H1 (cell line): ENCODE measurements at regions not wholly inside any gene's neighbourhood (a gene's known extent, or its start where the extent isn't known, plus 50 kb on each side); places are given as distances from the start of the nearest gene placed in this dataset.

Source experiments
- CTCF ChIA-PET: fragments of 300-600 bp; sonication (Branson Sonifier 250); formaldehyde crosslinking; loops from one replicate; lab custom pipeline; 2021; ENCODE audit not compliant: partially characterized antibody; lab: Charles Lee
- POLR2A ChIA-PET: fragments of 300-600 bp; sonication (Branson Sonifier 250); formaldehyde crosslinking; loops from one replicate; lab custom pipeline; 2021; ENCODE audit warnings: inconsistent platforms; ENCODE audit not compliant: partially characterized antibody; lab: Charles Lee
- DNase-seq, 2 experiments: peaks; one replicate each; pipeline versions ENCODE4 v3.0.0 to v3.0.0-alpha.2; 2010 to 2022; ENCODE audit warnings: low spot score in 2 of 2, low read depth in 1 of 2, mixed read lengths in 1 of 2
- FAIRE-seq: peaks from 2 replicates; lab custom pipeline; 2011; peaks lifted over from hg19 to GRCh38; lab: Jason Lieb, UNC
- H2AFZ ChIP-seq: 2 replicates; pipeline ENCODE4 v1.8.1; 2012; ENCODE audit warnings: low read length, inconsistent platforms
- H2AK5ac ChIP-seq: 2 replicates; pipeline ENCODE4 v1.6.1; 2013; ENCODE audit warnings: low read depth, low read length
- H2BK120ac ChIP-seq: replicated peaks from 2 replicates; pipeline ENCODE3; 2013; ENCODE audit warnings: low read depth, low read length, inconsistent platforms
- H2BK12ac ChIP-seq: 2 replicates; pipeline ENCODE4 v1.6.1; 2013; ENCODE audit warnings: low read depth, low read length
- H2BK15ac ChIP-seq: 2 replicates; pipeline ENCODE4 v1.6.1; 2013; ENCODE audit warnings: low read length
- H2BK20ac ChIP-seq: 2 replicates; pipeline ENCODE4 v1.6.1; 2013; ENCODE audit warnings: low read length
- H2BK5ac ChIP-seq: 2 replicates; pipeline ENCODE4 v1.6.1; 2013; ENCODE audit warnings: low read depth, low read length
- H3K14ac ChIP-seq: 2 replicates; pipeline ENCODE4 v1.6.1; 2013; ENCODE audit warnings: inconsistent platforms; ENCODE audit not compliant: insufficient read length
- H3K18ac ChIP-seq: 2 replicates; pipeline ENCODE4 v1.6.1; 2013; ENCODE audit warnings: low read length; ENCODE audit errors: extremely low read depth
- H3K23ac ChIP-seq: 2 replicates; pipeline ENCODE4 v1.6.1; 2013; ENCODE audit warnings: inconsistent platforms; ENCODE audit not compliant: insufficient read length
- H3K23me2 ChIP-seq: 2 replicates; pipeline ENCODE4 v1.6.1; 2013; ENCODE audit warnings: low read depth, low read length
- H3K27ac ChIP-seq: 2 replicates; pipeline ENCODE4 v1.6.1; 2011; ENCODE audit warnings: low read depth, low read length, inconsistent platforms
- H3K27me3 ChIP-seq, 4 experiments: replicated peaks in 1 of 4; 1 replicate in 1 of 4; 2 replicates in 3 of 4; pipeline versions ENCODE4 v1.6.1 to v1.8.1; 2011 to 2013; ENCODE audit warnings: low read length in 3 of 4, mild to moderate bottlenecking in 3 of 4, inconsistent platforms in 2 of 4, mixed read lengths in 2 of 4, moderate library complexity in 1 of 4; ENCODE audit not compliant: control insufficient read depth in 3 of 4, insufficient read depth in 3 of 4; ENCODE audit errors: extremely low read depth in 1 of 4
- H3K36me3 ChIP-seq, 4 experiments: 2 replicates each; pipeline versions ENCODE4 v1.6.1 to v1.8.1; 2011 to 2013; ENCODE audit warnings: mild to moderate bottlenecking in 4 of 4, low read length in 3 of 4, moderate library complexity in 2 of 4, control low read depth in 1 of 4, inconsistent platforms in 1 of 4; ENCODE audit not compliant: insufficient read depth in 4 of 4, control insufficient read depth in 2 of 4
- H3K4ac ChIP-seq: replicated peaks from 2 replicates; pipeline ENCODE3; 2013; ENCODE audit warnings: low read length, low read depth, mixed read lengths, inconsistent platforms; ENCODE audit not compliant: insufficient read length
- H3K4me1 ChIP-seq, 4 experiments: replicated peaks in 1 of 4; 1 replicate in 1 of 4; 2 replicates in 3 of 4; pipeline versions ENCODE4 v1.6.1 to v1.8.1; 2011 to 2013; ENCODE audit warnings: low read length in 3 of 4, inconsistent platforms in 2 of 4, mixed read lengths in 1 of 4; ENCODE audit not compliant: insufficient read depth in 4 of 4, control insufficient read depth in 3 of 4
- H3K4me2 ChIP-seq, 2 experiments: 2 replicates each; pipeline versions ENCODE4 v1.6.1 to v1.8.1; 2011 to 2013; ENCODE audit warnings: low read depth in 2 of 2, low read length in 2 of 2, control low read depth in 1 of 2, inconsistent platforms in 1 of 2, mild to moderate bottlenecking in 1 of 2; ENCODE audit not compliant: insufficient read depth in 1 of 2
- H3K4me3 ChIP-seq, 4 experiments: fragments of 200-600, 300-600 bp in 1 of 4; sonication (generic), shearing (Covaris generic), sonication (Bioruptor Twin) in 1 of 4; 2 replicates each; pipeline versions ENCODE4 v1.5.1 to v1.8.1; 2011 to 2016; ENCODE audit warnings: low read length in 4 of 4, low read depth in 3 of 4, control low read depth in 2 of 4, inconsistent platforms in 2 of 4, mild to moderate bottlenecking in 2 of 4, mixed read lengths in 1 of 4, moderate library complexity in 1 of 4; ENCODE audit not compliant: insufficient read depth in 2 of 4; ENCODE audit errors: extremely low read depth in 1 of 4
- H3K56ac ChIP-seq: replicated peaks from 2 replicates; pipeline ENCODE3; 2013; ENCODE audit warnings: low read depth, mild to moderate bottlenecking, mixed read lengths, low read length, inconsistent platforms; ENCODE audit not compliant: insufficient read length
- H3K79me1 ChIP-seq: 2 replicates; pipeline ENCODE4 v1.6.1; 2013; ENCODE audit warnings: low read depth, low read length, control low read depth
- H3K79me2 ChIP-seq, 2 experiments: 2 replicates each; pipeline versions ENCODE4 v1.6.1 to v1.8.1; 2012 to 2013; ENCODE audit warnings: low read length in 2 of 2, mild to moderate bottlenecking in 2 of 2, inconsistent platforms in 1 of 2; ENCODE audit not compliant: insufficient read depth in 2 of 2, control insufficient read depth in 1 of 2
- H3K9ac ChIP-seq, 4 experiments: replicated peaks in 1 of 4; 1 replicate in 1 of 4; 2 replicates in 3 of 4; pipeline versions ENCODE4 v1.6.1 to v1.8.1; 2011 to 2013; ENCODE audit warnings: low read depth in 3 of 4, low read length in 3 of 4, control low read depth in 2 of 4, mild to moderate bottlenecking in 2 of 4, moderate library complexity in 2 of 4, inconsistent platforms in 1 of 4; ENCODE audit errors: extremely low read depth in 1 of 4
- H3K9me3 ChIP-seq, 2 experiments: 2 replicates each; pipeline versions ENCODE4 v1.6.1 to v1.8.1; 2012 to 2013; ENCODE audit warnings: mild to moderate bottlenecking in 2 of 2, moderate library complexity in 2 of 2, control low read depth in 1 of 2, inconsistent platforms in 1 of 2, low read depth in 1 of 2, low read length in 1 of 2, mixed read lengths in 1 of 2; ENCODE audit not compliant: insufficient read depth in 2 of 2
- H4K20me1 ChIP-seq, 2 experiments: replicated peaks in 1 of 2; 2 replicates each; pipeline versions ENCODE3 to v1.8.1; 2011 to 2013; ENCODE audit warnings: inconsistent platforms in 2 of 2, low read length in 2 of 2, mild to moderate bottlenecking in 1 of 2; ENCODE audit not compliant: insufficient read depth in 2 of 2, control insufficient read depth in 1 of 2
- H4K5ac ChIP-seq: 2 replicates; pipeline ENCODE4 v1.6.1; 2013; ENCODE audit warnings: low read length, low read depth, mixed read lengths, inconsistent platforms; ENCODE audit not compliant: insufficient read length
- H4K8ac ChIP-seq: 2 replicates; pipeline ENCODE4 v1.8.0; 2013; ENCODE audit warnings: mild to moderate bottlenecking, moderate library complexity, low read length, inconsistent platforms; ENCODE audit not compliant: insufficient read depth; ENCODE audit errors: extremely low read depth
- H4K91ac ChIP-seq: replicated peaks from 2 replicates; pipeline ENCODE3; 2013; ENCODE audit warnings: low read length, mixed read lengths, inconsistent platforms; ENCODE audit not compliant: insufficient read length
- ASH2L ChIP-seq: fragments of 200-600, 300-600 bp; sonication (generic); IDR thresholded peaks from one replicate; pipeline ENCODE4 v1.7.1; 2017; ENCODE audit warnings: low read length
- BACH1 ChIP-seq: IDR thresholded peaks from 2 replicates; pipeline ENCODE4 v1.6.1; 2012; ENCODE audit warnings: low read length, improper control_type of control experiment
- E2F6 ChIP-seq: IDR thresholded peaks from 2 replicates; pipeline ENCODE4 v1.6.1; 2012; ENCODE audit warnings: inconsistent platforms
- EGR1 ChIP-seq: IDR thresholded peaks from 2 replicates; pipeline ENCODE4 v1.6.1; 2011; ENCODE audit warnings: low read depth, low read length, borderline replicate concordance
- EP300 ChIP-seq, 2 experiments: IDR thresholded peaks; 1 replicate in 1 of 2; 2 replicates in 1 of 2; pipeline ENCODE4 v1.6.1; 2011 to 2012; ENCODE audit warnings: low read depth in 2 of 2, low read length in 2 of 2, mild to moderate bottlenecking in 2 of 2, borderline replicate concordance in 1 of 2, inconsistent platforms in 1 of 2, moderate library complexity in 1 of 2
- EZH2 ChIP-seq: fragments of 200-600 bp; sonication (generic); IDR thresholded peaks from 2 replicates; pipeline ENCODE4 v1.7.1; 2012; ENCODE audit warnings: low read depth, mild to moderate bottlenecking, moderate library complexity, low read length, inconsistent platforms; ENCODE audit not compliant: severe bottlenecking
- GTF2F1 ChIP-seq: IDR thresholded peaks from 2 replicates; pipeline ENCODE4 v1.6.1; 2012; ENCODE audit warnings: low read depth, low read length, improper control_type of control experiment, borderline replicate concordance
- JUND ChIP-seq: IDR thresholded peaks from 2 replicates; pipeline ENCODE4 v1.6.1; 2011; ENCODE audit warnings: mild to moderate bottlenecking, improper control_type of control experiment, low read length
- PHF8 ChIP-seq: fragments of 200-600 bp; sonication (generic); conservative IDR thresholded peaks from 2 replicates; pipeline ENCODE4 v1.7.1; 2012; ENCODE audit warnings: low read depth, mild to moderate bottlenecking, inconsistent platforms, low read length, moderate library complexity
- POLR2AphosphoS5 ChIP-seq: IDR thresholded peaks from 2 replicates; pipeline ENCODE4 v1.6.1; 2011; ENCODE audit warnings: low read depth, low read length
- SRF ChIP-seq: IDR thresholded peaks from 2 replicates; pipeline ENCODE4 v1.6.1; 2011; ENCODE audit warnings: mild to moderate bottlenecking, low read depth, low read length, moderate library complexity
- USF2 ChIP-seq: IDR thresholded peaks from 2 replicates; pipeline ENCODE4 v1.6.1; 2011; ENCODE audit warnings: low read length, improper control_type of control experiment
- WGBS, 2 experiments: shearing (Covaris generic) in 1 of 2; methylation state at CpG; one replicate each; pipeline versions ENCODE4 v1.1.6 to v1.1.7; 2013 to 2015; ENCODE audit warnings: low lambda C conversion rate in 2 of 2, mixed read lengths in 2 of 2, inconsistent platforms in 1 of 2, low coverage in 1 of 2, missing lambda C conversion rate in 1 of 2; ENCODE audit not compliant: insufficient replicate concordance in 2 of 2, insufficient coverage in 1 of 2, insufficient read length in 1 of 2; ENCODE audit errors: extremely low coverage in 1 of 2, missing lambda C conversion rate in 1 of 2; 5-methylcytosine and 5-hydroxymethylcytosine counted together

- Histone ChIP-seq H3K27me3 (no peaks in the 10 kb centered on the region), H3K4me2 (no peak overlapping the region), H3K4me1 (peaks cover 0 to 3% (median 2%) of the 10 kb centered on the region in 4 experiments; a peak in 5 of 7 replicates), H2BK120ac (no peak overlapping the region), H4K91ac (no peak overlapping the region), H4K5ac (no peak overlapping the region), H4K8ac (no peak overlapping the region), H3K23ac (no peak overlapping the region), H2AK5ac (no peak overlapping the region), H2BK12ac (no peak overlapping the region), H3K9me3 (no peaks in the 10 kb centered on the region), H3K14ac (no peak overlapping the region), H3K4me3 (no peak overlapping the region), H2AFZ (no peak overlapping the region), H2BK15ac (no peak overlapping the region), H3K23me2 (peaks cover 3% of the 10 kb centered on the region; the same call in 1 of the 2 replicates), H3K27ac (no peak overlapping the region), H2BK20ac (no peak overlapping the region), H3K56ac (no peak overlapping the region), H3K4ac (no peak overlapping the region), H3K79me2 (peaks cover 19 to 95% of the 10 kb centered on the region in 2 experiments), H2BK5ac (no peak overlapping the region), H3K79me1 (peaks cover under 1% of the 10 kb centered on the region; the same call in 1 of the 2 replicates), H4K20me1 (peaks cover 5 to 23% of the 10 kb centered on the region in 2 experiments), H3K36me3 (peaks cover 0 to 2% (median under 1%) of the 10 kb centered on the region in 4 experiments; a peak in 2 of 8 replicates), H3K9ac (no peak overlapping the region), H3K18ac (no peak overlapping the region)
- DNase-seq (no peak), FAIRE-seq (no peak)
- ChIA-PET POLR2A (interaction anchor here (1.1 to 4.4 kb wide), 3 partner anchors 9 to 14 kb away, joined by 4 to 20 read pairs (median 5); no protein-coding TSS in a partner anchor), CTCF (interaction anchor here (0.8 to 3.8 kb wide), 10 partner anchors 9 to 140 kb away, joined by 3 to 21 read pairs (median 4); no protein-coding TSS in a partner anchor)
- TF ChIP-seq BACH1 (no peak), GTF2F1 (no peak), PHF8 (no peak), SRF (no peak), USF2 (no peak), EZH2 (no peak), EP300 (IDR thresholded peaks at IDR 0.05; ENCODE audit: borderline replicate concordance in 1 of 2, low read depth in 2 of 2, low read length in 2 of 2) (no peak), EGR1 (no peak), E2F6 (no peak), POLR2AphosphoS5 (no peak), ASH2L (no peak), JUND (no peak)
- 75% methylated on average over 1 of the region's 1 CpG; no CpG with 5 or more reads in 1 of the 2 experiments for WGBS, 2 experiments
Measured at GRCh38 chr1:39117899-39118450, 86.5 kb upstream of the MACF1 start.
